H54 (cell line): ENCODE measurements at regions not wholly inside any gene's neighbourhood (a gene's known extent, or its start where the extent isn't known, plus 50 kb on each side); places are given as distances from the start of the nearest gene placed in this dataset.

Experiments
- DNase-seq: peaks from one replicate; pipeline ENCODE4 v3.0.0; 2011; ENCODE audit warnings: low spot score, mixed read lengths; ENCODE audit not compliant: insufficient read length
- FAIRE-seq: peaks from 3 replicates; lab custom pipeline; 2011; peaks lifted over from hg19 to GRCh38; lab: Jason Lieb, UNC
- POLR2A ChIP-seq: IDR thresholded peaks from 2 replicates; pipeline ENCODE4 v1.6.1; 2011; ENCODE audit warnings: low read depth, mild to moderate bottlenecking, low read length

DNA sequence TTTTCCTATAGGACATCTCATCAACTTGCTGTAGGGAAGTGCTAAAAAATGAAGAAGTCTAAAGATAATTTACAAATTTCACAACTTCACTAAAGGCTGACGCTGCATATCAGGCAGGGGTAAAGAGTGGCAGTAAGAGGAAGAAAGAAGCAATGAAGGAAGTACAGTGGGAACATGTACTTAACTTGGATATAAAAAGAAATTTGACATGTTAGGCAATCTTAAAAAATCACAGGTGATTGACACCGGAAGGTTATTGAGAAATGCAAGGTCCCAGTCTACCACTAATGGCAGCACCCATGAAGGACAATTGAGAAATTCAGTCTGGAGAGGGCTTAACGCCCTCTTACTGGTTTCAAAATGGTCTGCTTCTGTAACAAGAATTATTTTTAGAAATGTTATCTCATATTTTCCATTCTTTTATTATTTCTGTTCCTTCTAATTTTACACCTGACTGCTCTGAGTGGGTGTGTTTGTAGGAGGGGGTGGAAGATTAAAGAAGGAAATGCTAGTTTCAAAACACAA, 358.1 kb downstream of the KCNJ2 start:
- TF ChIP-seq POLR2A, result no peak
- no peak for FAIRE-seq
- no peak for DNase-seq

DNA sequence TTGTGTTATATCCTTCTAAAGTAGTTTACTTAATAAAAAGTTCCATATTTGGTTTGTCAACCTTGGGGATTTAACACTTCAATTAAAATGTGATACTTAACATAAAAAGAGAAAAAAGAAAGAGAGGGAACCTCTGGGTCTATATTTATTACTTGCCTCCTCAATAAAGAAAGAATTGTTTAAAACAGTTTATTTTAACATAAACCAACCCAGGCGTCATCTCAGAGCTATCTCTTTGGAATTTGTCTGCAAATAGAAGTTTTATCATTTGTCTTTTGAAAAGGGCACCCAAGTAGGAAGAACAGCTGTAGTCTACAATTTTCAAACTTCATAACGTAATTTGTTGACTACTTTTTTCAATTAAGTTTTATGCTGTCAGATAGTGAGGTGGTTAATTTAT, 364.1 kb downstream of the KCNJ2 start:
- no peak for DNase-seq
- TF ChIP-seq POLR2A, result no peak
- no peak for FAIRE-seq

GRCh38 chr17:70535986-70536385, 366.7 kb downstream of the KCNJ2 start:
- no peak for DNase-seq
- no peak for TF ChIP-seq POLR2A
- FAIRE-seq, result no peak

GRCh38 chr17:70539132-70539924, 370.0 kb downstream of the KCNJ2 start:
- no peak for FAIRE-seq
- TF ChIP-seq POLR2A, result no peak
- DNase-seq, result no peak

DNA sequence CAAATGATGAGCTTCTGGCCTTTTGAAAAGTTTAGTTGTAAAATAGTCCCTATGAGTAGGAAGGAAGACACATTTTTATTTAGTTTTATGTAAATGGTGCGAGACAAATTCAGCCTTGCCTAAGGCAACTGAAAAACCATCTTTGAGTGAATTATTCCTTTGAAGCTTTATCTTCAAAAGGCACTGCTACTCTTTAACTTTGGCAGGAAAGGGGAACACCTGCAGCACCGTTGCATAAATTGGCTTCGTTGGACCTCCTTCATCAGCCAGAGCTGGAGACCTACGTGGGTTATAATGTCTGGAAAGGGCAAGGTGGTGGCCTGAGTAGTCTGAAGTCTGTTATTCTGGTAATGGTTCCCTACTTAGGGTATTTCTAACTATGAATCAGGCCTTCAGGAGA, 373.5 kb downstream of the KCNJ2 start:
- TF ChIP-seq POLR2A, result no peak
- FAIRE-seq (no peak), DNase-seq (no peak)

DNA sequence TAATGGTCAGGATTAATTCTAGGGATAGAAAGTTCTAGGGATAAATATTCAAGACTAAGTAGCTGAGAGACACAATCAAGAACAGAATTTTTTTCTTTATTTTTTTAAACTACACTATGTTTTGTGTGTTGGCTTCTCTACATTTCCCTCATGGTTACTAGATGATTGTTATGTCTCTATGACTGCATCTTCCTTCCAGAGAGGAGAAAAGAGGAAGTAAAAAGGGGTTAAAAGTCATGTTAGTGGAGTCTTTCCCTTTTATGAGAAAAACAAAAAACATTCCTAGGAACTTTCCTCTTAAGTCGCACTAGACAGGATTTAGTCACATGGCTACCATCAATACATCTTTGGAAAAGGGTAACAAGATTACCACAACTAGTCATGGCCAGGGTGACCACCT, 375.0 kb downstream of the KCNJ2 start:
- no peak for FAIRE-seq
- no peak for DNase-seq
- TF ChIP-seq POLR2A, result no peak

DNA sequence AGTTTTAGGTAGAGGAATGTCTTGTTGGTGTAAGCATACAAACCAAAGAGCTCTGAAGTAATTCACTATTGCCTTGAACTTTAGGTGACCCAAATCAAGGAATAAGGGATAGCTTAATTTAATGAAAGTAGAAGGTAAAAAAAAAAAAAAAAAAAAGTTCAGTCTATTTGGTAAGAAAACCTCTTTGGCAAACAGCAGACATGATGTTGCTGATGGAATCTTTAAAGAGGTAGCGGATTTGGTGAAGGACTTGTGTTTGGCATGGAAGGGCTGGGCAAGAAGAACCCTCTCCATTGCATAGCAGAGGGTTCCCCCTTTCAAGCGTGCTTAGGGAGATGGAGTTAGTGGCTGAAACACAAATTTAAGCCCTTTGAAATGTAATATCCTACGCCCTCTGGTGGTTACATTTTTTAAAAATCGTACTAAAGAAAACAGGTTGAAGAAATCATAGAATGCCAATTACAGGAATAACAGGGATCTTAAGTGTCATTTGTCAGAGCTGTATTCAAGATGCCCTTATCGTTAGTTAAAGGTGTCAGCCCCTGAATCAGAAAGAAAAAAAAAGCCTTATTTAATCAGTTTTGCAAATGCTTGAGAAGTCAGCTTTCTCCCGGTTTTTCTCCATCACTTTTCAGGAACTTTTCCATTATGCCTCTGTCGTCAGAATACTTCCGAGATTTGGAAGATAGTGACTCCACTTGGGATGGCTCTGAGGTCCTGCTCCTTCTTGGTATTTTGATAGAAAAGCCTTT, 383.1 kb downstream of the KCNJ2 start:
- no peak for TF ChIP-seq POLR2A
- DNase-seq (no peak), FAIRE-seq (peak; percentile 70)

DNA sequence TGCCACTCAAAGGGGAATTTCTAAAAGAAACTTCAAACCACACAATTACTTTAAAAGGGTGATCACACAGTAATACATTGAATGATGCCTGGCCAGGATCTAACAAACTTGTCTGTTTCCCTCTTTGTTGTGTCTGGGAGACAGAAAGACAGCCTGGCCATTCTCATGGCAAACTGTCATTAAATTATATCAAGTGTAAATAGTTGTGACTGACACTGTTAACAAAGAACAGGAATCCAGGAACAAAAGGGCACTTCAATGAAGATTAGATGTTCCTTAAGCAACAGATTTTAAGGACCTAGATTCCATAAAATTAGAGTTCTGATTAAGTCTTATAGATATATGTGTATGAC, 383.6 kb downstream of the KCNJ2 start:
- no peak for FAIRE-seq
- TF ChIP-seq POLR2A, result no peak

DNA sequence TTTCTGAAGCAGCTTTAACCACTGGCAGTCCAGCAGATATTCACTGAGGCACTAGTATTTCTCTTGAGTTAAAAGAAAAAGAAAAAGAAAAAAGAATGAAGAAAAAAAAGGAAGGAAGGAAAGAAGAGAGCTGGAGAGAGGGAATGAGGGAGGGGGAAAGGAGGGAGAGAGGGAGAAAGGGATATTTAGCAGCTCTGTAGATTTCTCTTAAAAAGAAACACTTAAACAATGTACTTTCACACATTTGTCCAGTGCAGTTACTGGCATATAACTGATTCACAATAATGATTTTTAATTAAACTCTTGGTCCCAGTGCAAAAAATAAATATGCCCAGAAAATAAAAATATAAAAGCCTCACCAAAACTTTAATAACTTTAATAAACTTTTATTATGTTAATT, 386.4 kb downstream of the KCNJ2 start:
- no peak for FAIRE-seq
- no peak for DNase-seq
- no peak for TF ChIP-seq POLR2A

More for the DNA sequence above, 383.6 kb downstream of the KCNJ2 start:
- DNase-seq, result no peak

- FAIRE-seq, result no peak
- DNase-seq, result no peak
Observed at GRCh38 chr17:70558821-70559220, 389.5 kb downstream of the KCNJ2 start.

DNA sequence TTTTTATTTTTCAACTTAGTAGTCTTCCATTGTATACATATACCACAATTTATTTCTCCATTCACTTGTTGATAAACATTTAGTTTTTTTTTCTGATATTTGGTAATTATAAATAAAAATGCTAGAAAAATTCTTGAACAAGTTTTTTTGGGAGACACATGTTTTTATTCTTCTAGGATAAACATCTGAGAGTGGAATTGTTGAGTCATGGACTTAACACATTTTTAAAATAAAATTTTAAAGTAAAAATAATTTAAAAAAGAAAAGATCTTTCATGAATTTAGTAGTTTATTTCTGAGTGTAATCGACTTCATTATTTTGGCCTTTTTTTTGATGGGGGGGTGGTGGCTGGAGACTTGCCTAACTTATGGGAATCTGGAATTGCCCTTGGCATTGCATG, 391.1 kb downstream of the KCNJ2 start:
- DNase-seq (no peak), FAIRE-seq (no peak)
- no peak for TF ChIP-seq POLR2A

More at GRCh38 chr17:70558821-70559220, 389.5 kb downstream of the KCNJ2 start:
- no peak for TF ChIP-seq POLR2A

DNA sequence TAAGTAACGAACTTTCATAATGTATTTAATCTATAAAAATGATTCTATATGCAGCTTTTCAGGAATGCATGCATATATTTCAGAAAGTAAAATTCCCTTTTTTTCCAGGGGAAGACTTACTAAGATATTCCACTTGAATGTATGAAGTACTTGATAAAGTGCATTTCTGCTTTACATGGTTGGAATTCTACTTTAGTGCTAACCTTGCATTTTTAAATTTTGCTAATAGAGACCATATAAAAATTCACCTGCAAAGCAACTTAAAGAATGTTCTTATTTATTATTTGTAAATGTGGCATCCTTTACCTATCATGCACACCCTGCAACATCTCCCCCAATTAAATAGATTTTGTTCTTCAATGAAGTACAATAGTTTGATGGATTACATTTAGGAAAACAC, 392.8 kb downstream of the KCNJ2 start:
- TF ChIP-seq POLR2A, result no peak
- DNase-seq (no peak), FAIRE-seq (no peak)

DNA sequence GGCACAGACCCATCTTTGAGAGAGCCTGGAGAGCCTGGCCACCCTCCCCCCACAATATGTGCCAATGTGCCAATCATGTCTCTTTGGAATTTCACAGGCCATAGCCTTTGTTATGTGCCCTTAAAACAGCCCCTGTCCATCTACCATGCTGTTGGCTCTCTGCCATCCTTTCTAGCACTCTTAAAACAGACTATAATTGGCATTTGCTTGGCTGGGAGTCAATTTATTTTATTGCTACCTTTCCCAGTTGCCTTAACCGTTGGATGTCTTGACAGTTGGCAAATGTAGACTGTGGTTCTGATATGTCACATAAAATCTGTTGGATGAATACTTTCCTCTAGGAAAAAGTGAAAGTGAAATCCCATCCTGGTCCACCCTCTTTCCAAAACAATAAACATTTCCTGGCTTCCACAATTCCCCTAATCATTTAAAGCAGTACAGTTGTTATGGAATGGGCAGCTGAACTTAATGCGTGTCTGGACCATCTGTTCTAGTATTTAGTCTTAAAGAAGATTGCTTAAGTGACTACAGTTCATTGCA, 394.0 kb downstream of the KCNJ2 start:
- no peak for TF ChIP-seq POLR2A
- FAIRE-seq, result no peak
- DNase-seq, result no peak

GRCh38 chr17:70564006-70564620, 394.8 kb downstream of the KCNJ2 start:
- FAIRE-seq, result no peak

More at GRCh38 chr17:70564006-70564620, 394.8 kb downstream of the KCNJ2 start:
- DNase-seq, result no peak
- TF ChIP-seq POLR2A, result no peak
